AG04449 (cell line): ENCODE measurements at regions not wholly inside any gene's neighbourhood (a gene's known extent, or its start where the extent isn't known, plus 50 kb on each side); places are given as distances from the start of the nearest gene placed in this dataset.

Experiments
- CTCF ChIA-PET: fragments of 350-600 bp; formaldehyde crosslinking; extraction: SDS; loops from one replicate; lab custom pipeline; 2021; ENCODE audit warnings: antibody characterized with exemption; lab: Yijun Ruan, JAX
- POLR2A ChIA-PET: fragments of 400-600, 350-600 bp; formaldehyde crosslinking; extraction: SDS; loops from one replicate; lab custom pipeline; 2020; ENCODE audit warnings: antibody characterized with exemption, inconsistent platforms; lab: Yijun Ruan, JAX
- DNase-seq: peaks from one replicate; pipeline ENCODE4 v3.0.0-alpha.2; 2010; ENCODE audit warnings: low read depth, low spot score
- H3K4me3 ChIP-seq: 2 replicates; pipeline ENCODE4 v1.5.1; 2011; ENCODE audit warnings: low read depth, mild to moderate bottlenecking, control low read depth, low read length
- TF ChIP-seq, protein P1 (sequence below): IDR thresholded peaks from one replicate; pipeline ENCODE4 v1.5.1; 2011; ENCODE audit warnings: mild to moderate bottlenecking, moderate library complexity, low read length, control low read depth, inconsistent platforms; ENCODE audit not compliant: insufficient read depth; ENCODE audit errors: missing control alignments

DNA sequence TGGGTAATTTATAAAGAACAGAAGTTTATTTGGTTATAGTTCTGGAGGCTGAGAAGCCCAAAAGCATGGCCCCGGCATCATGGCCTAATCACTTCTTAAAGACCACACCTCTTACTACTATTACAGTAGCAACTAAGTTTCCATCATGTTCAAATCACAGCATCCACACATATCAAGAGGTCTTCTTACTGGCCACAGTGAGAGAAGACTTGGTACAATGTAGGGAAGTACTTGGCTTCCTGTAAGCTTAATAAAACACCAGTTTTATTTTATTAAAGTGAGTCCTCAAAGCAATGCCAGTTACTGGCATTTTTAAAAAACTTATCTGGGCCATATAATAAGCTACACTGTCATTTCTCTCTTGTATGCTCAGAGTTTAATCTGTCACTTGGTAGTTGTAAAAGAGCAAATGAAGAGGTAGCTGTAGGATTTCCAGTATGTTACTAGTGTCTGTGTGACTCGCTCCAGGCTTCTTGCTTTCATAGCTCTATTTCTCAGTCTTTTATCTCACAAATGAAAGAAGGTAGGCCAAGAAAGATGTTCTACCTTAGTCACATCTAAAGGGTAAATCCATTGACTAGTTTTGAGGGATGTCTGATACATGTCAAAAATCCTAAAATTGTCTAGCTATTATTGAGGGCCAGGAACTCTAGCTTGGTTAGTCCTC lies 159.2 kb upstream of the CPEB2 start:
- ChIA-PET CTCF (no interaction called here), POLR2A (no interaction called here)
- H3K4me3 ChIP-seq: no peak overlapping the region
- DNase-seq: no peak
- TF ChIP-seq, protein P1, sequence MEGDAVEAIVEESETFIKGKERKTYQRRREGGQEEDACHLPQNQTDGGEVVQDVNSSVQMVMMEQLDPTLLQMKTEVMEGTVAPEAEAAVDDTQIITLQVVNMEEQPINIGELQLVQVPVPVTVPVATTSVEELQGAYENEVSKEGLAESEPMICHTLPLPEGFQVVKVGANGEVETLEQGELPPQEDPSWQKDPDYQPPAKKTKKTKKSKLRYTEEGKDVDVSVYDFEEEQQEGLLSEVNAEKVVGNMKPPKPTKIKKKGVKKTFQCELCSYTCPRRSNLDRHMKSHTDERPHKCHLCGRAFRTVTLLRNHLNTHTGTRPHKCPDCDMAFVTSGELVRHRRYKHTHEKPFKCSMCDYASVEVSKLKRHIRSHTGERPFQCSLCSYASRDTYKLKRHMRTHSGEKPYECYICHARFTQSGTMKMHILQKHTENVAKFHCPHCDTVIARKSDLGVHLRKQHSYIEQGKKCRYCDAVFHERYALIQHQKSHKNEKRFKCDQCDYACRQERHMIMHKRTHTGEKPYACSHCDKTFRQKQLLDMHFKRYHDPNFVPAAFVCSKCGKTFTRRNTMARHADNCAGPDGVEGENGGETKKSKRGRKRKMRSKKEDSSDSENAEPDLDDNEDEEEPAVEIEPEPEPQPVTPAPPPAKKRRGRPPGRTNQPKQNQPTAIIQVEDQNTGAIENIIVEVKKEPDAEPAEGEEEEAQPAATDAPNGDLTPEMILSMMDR: no peak

- POLR2A ChIA-PET: no interaction called here
- no peak for DNase-seq
- CTCF ChIA-PET: no interaction called here
- TF ChIP-seq, protein P1: no peak
- no peak overlapping the region for H3K4me3 ChIP-seq
Observed at GRCh38 chr4:14844061-14844460, 158.2 kb upstream of the CPEB2 start.

DNA sequence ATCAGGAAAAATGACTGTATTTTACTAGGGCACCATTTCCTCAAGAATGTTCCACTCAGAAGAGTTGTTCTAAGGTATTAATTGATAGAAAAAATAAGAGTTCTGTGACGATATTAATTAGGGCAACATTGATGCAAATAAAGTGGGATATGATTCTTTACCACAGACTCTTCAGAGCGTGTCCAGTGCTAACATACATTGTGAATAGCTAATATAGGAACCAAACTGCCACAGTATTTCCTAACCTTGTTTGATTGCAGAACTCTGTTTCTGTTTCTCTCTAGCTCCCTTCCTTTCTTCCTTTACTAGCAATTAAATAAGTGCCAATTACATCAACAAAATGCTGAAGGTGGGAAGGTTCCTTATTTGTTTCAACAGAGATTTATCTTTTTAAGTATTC lies 154.1 kb upstream of the CPEB2 start:
- CTCF ChIA-PET: no interaction called here
- TF ChIP-seq, protein P1: no peak
- H3K4me3 ChIP-seq: no peak overlapping the region
- no peak for DNase-seq
- POLR2A ChIA-PET: no interaction called here

GRCh38 chr4:14850455-14851097 lies 151.7 kb upstream of the CPEB2 start:
- no peak for DNase-seq
- ChIA-PET POLR2A (no interaction called here), CTCF (no interaction called here)
- no peak overlapping the region for H3K4me3 ChIP-seq
- TF ChIP-seq, protein P1: no peak

DNA sequence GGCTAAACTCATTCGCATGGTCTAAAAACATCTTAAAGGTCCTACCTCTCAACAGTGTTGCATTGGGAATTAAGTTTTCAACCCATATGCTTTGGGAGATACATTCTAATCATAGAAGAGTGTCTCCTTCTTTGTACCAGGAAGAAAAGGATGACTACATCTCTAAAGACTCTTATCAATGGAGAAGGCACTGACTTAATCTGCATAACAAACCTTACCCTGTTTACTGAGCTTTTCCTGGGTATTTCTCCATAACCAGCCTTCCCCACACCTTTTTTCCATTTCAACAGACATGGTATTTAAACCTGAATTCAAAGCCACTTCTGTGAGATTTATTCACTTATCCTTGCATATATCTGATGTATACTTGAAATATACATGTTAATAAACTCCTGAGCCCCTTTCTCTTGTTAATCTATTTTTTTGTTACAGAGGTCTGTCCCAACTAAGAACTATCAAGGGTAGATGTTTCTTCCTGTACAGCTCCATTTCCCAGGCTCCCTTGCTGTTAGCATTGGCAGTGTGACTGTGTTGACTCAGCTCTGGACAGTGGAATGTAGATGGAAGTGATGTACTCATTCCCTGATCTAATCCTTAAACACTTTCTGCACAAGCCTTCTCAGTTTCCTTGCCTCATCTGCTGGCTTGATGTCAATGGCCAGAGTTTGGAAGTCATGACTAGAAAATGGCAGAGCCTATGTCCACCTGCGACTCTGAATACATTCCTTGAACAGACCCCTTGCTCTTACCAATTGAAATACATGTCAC lies 148.9 kb upstream of the CPEB2 start:
- peak; percentile 78 for DNase-seq
- ChIA-PET CTCF (no interaction called here), POLR2A (interaction anchor here (0.7 kb wide), 1 partner anchor 148 kb away, joined by 3 read pairs; no protein-coding TSS in a partner anchor)
- no peak overlapping the region for H3K4me3 ChIP-seq
- TF ChIP-seq, protein P1: no peak

GRCh38 chr4:14855719-14856061 lies 146.6 kb upstream of the CPEB2 start:
- no peak for DNase-seq
- ChIA-PET POLR2A (no interaction called here), CTCF (no interaction called here)
- TF ChIP-seq, protein P1: no peak
- no peak overlapping the region for H3K4me3 ChIP-seq
